ENCODE measurements at regions not wholly inside any gene's neighbourhood (a gene's known extent, or its start where the extent isn't known, plus 50 kb on each side); places are given as distances from the start of the nearest gene placed in this dataset.

GRCh38 chr13:85997587-85997986 lies 198.4 kb upstream of the SLITRK6 start:
- in situ Hi-C loops (cut with HindIII; ENCODE audit: extremely low pct_ligation_motif_present, low pct_unique_long_range_greater_than_20kb), result no loop called here

More at GRCh38 chr13:85997587-85997986, 198.4 kb upstream of the SLITRK6 start:
- no peaks in the 10 kb centered on the region for H3K36me3 ChIP-seq (replicated peaks in 1 of 2; ENCODE audit: control insufficient read depth in 1 of 2, insufficient read depth in 2 of 2, low read length in 2 of 2)
- CTCF ChIA-PET (ENCODE audit: low intra/inter-chr PET ratio, low total read pairs), result no interaction called here
- H3K9ac ChIP-seq (ENCODE audit: insufficient read depth, low read depth, low read length), result no peak overlapping the region
- no peak overlapping the region for H3K4me3 ChIP-seq (replicated peaks in 1 of 3; ENCODE audit: insufficient read depth in 1 of 3, low read depth in 2 of 3, low read length in 3 of 3)
- H3K4me2 ChIP-seq (ENCODE audit: low read depth, low read length), result no peak overlapping the region
- no TSS peak for BruUV-seq (replicated peaks)
- TF ChIP-seq TRAFD1 (CRISPR knock-in tag; IDR thresholded peaks at IDR 0.05; ENCODE audit: borderline replicate concordance) (no peak), ZNF564 (CRISPR knock-in tag; IDR thresholded peaks at IDR 0.05) (no peak), FIP1L1 (IDR thresholded peaks at IDR 0.05; ENCODE audit: borderline replicate concordance, insufficient read depth, low read depth, low read length) (no peak), HOXA5 (CRISPR knock-in tag; IDR thresholded peaks at IDR 0.05) (no peak), SMC3 (IDR thresholded peaks at IDR 0.05; ENCODE audit: low read length) (no peak), MIER2 (CRISPR knock-in tag; IDR thresholded peaks at IDR 0.05) (no peak), HOMEZ (CRISPR knock-in tag; IDR thresholded peaks at IDR 0.05; ENCODE audit: low read depth) (no peak)
- TF ChIP-seq, protein P1, sequence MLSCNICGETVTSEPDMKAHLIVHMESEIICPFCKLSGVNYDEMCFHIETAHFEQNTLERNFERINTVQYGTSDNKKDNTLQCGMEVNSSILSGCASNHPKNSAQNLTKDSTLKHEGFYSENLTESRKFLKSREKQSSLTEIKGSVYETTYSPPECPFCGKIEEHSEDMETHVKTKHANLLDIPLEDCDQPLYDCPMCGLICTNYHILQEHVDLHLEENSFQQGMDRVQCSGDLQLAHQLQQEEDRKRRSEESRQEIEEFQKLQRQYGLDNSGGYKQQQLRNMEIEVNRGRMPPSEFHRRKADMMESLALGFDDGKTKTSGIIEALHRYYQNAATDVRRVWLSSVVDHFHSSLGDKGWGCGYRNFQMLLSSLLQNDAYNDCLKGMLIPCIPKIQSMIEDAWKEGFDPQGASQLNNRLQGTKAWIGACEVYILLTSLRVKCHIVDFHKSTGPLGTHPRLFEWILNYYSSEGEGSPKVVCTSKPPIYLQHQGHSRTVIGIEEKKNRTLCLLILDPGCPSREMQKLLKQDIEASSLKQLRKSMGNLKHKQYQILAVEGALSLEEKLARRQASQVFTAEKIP (CRISPR knock-in tag; IDR thresholded peaks at IDR 0.05; ENCODE audit: borderline replicate concordance), result no peak
- TF ChIP-seq, protein P2, sequence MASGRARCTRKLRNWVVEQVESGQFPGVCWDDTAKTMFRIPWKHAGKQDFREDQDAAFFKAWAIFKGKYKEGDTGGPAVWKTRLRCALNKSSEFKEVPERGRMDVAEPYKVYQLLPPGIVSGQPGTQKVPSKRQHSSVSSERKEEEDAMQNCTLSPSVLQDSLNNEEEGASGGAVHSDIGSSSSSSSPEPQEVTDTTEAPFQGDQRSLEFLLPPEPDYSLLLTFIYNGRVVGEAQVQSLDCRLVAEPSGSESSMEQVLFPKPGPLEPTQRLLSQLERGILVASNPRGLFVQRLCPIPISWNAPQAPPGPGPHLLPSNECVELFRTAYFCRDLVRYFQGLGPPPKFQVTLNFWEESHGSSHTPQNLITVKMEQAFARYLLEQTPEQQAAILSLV (CRISPR knock-in tag; IDR thresholded peaks at IDR 0.05; ENCODE audit: borderline replicate concordance), result no peak
- H3K27ac ChIP-seq (ENCODE audit: extremely low read length, insufficient read depth, low read length), result no peak overlapping the region
- no peaks in the 10 kb centered on the region for H3K9me3 ChIP-seq (ENCODE audit: low read length)
- no peak for DNase-seq (ENCODE audit: low spot score)
- H2AFZ ChIP-seq (ENCODE audit: low read length), result no peak overlapping the region
- no peak for FAIRE-seq
- no peak for ATAC-seq
- H3K27me3 ChIP-seq (ENCODE audit: control insufficient read depth in 1 of 2, insufficient read depth in 2 of 2, low read length in 2 of 2), result no peaks in the 10 kb centered on the region
- 0% methylated on average over 2 of the region's 2 CpGs for WGBS (ENCODE audit: low lambda C conversion rate)
- no peaks in the 10 kb centered on the region for H4K20me1 ChIP-seq (ENCODE audit: insufficient read depth, low read length)
- intact Hi-C loops (cut with micrococcal nuclease; ENCODE audit: unreplicated experiment), result no loop called here
- H3K4me1 ChIP-seq (ENCODE audit: insufficient read depth, low read length), result no peaks in the 10 kb centered on the region
- no peaks in the 10 kb centered on the region for H3K79me2 ChIP-seq (ENCODE audit: insufficient read depth, low read length)
- POLR2A ChIA-PET, result no interaction called here

All from HepG2 (cell line).